NCI-H2171 (cell line): ENCODE measurements at regions not wholly inside any gene's neighbourhood (a gene's known extent, or its start where the extent isn't known, plus 50 kb on each side); places are given as distances from the start of the nearest gene placed in this dataset.
"Not testable (repeated sequence)": the region's sequence is repeated elsewhere in the genome, so short reads cannot be mapped to it uniquely, and the experiment has no call there.

Experiments used
- DNase-seq: peaks from one replicate; lab custom pipeline; 2025; lab: John Stamatoyannopoulos, UW

DNA sequence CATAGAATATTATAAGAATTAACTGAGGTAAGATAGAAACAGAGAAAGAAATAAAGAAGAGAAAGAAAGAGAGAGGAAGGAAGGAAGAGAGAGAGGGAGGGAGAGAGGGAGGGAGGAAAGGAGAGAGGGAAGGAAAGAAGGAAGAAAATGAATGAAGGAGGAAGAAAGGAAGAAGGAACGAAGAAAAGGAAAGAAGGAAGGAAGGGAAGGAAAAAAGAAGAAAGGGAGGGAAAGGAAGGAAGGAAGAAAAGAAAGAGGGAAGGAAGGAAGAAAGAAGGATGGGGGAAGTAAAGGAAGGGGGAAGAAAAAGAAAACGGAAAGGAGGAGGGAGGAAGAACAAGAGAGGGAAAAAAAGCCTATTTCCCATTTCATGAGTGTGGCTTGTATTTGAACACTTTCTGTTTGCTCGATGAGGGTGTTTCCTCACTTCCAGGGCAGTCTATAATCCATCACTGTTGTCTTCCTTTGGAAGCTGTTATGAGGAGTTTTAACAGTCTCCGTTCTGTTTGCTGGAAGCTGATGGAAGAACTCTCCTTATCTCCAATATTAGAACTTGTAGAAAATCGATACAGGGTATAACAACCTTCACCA is 402.4 kb downstream of the TMEM114 start:
- DNase-seq = no peak

DNA sequence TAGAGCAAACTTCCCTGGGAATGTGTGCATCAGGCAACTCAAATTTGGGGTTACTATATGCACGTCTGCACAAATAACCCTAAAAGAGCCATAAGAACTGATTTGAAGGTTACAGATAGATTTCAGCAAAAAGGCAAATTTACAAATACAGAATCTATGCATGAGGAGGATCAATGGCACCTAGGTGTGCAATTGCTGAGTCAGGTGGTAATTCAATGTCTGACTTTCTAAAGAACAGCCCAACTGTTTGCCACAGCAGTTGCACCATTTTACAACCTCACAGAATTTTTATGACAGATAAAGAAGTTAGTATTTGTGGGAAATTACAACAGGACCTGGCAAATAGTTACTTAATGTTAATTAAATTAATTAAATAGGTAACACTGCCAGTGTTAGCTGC is 405.5 kb downstream of the TMEM114 start:
- no peak for DNase-seq

DNA sequence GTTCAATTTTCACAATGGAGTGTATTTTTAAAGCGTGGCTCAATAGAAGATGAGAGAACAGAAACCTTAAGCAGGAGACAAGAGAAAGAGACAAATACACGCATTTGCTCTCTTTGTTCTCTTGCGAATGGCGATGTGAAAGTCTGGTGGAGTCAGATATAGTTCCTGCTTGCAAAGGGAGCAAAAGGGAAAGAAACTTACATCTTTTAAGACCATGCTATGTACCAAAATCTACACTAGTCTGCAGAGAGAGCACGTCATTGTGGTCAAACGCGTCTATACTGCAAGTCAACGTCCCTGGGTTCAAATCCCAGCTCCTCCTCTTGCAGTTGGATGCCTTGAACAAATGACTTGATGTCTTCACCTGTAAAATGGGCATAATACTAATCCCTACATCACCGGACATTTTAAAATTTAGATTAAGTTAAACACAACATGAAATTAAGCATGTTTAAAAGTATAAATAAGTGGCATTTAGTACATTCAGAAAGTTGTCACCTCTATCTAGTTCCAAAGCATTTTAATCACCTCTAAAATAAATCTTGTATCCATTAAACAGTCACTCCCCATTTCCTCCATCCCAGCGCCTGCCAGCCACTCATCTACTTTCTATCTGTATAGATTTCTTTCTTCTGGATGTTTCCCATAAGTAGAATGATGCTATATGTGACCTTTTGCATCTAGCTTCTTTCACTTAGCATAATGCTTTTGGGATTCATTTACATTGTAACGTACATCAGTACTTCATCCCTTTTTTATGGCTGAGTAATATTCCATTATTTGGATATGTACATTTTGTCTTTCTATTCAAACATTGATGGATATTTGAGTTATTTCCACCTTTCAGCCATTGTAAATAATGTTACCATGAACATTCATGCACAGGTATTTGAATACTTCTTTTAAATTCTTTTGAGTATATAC is 406.9 kb downstream of the TMEM114 start:
- no peak for DNase-seq

DNA sequence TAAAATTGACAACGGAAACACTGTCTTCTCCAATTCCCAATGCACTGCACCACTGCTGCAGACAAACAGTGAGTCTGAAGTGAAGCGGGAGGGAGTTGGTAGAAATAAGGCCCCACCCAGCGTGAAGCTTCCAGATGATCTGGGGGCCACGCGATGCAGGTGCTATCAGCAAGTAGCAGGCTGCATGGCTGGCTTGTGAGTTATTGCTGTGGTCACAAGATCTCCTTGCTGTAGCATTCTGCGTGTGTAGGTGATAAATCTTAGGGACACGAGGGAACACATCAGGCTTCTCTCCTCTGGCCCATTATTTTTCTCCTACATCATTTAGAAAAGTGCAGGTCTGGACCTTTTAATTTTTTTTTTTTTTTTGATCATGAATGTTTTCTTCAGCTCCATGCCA is 407.6 kb downstream of the TMEM114 start:
- DNase-seq = no peak

DNA sequence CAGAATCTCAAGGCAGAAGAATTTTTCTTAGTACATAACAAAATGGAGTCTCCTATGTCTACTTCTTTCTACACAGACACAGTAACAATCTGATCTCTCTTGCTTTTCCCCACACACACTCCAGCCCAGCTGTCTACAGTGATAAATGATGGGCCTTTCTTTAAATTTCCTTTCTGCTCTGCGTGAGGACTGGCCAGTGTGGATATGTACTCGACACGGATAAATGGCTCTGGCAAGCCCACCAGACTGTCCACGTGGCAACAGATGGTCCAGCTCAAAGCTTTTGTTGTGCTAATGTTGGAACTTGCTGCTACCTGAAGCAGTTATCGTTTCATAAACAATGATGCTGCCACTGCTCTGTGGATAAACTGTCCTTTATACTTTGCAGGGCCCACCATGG is 410.7 kb downstream of the TMEM114 start:
- DNase-seq = no peak

DNA sequence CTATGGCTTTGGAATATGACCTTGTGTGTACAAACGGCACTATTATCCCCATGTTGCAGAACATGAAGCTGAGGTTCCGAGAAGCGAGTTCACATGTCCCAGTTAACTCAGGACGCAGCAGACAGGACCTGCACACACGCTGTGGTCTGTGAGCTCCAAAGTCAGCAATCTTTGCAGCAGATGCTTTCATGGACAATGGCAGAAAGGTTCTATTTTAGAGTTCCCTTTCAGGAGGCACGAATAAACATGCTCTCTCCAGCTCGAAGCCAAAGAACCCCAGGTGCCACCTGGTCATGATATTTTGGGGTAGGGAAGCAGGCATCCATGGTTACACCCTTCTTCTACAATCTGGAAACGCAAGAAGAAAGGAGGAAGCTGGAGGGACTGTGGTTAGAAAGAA is 412.0 kb downstream of the TMEM114 start:
- DNase-seq = no peak

DNA sequence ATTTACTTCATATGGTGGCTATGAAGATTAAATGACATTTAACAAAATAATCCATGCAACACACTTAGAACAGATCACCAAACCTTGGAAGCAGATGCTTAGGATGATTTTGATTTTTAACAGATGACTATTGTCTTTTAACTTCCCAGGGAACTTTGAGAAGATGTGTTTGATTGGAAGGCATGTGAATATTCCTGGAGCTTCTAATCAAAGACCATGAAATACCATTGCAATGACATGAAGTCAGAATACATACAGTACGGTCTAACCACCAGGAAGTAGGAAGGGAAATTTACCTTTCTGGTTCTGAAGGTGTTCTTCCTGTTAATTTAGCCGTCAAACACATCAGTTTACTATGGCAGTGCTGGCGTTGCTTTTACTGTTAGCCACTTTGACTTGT is 414.9 kb downstream of the TMEM114 start:
- no peak for DNase-seq

DNA sequence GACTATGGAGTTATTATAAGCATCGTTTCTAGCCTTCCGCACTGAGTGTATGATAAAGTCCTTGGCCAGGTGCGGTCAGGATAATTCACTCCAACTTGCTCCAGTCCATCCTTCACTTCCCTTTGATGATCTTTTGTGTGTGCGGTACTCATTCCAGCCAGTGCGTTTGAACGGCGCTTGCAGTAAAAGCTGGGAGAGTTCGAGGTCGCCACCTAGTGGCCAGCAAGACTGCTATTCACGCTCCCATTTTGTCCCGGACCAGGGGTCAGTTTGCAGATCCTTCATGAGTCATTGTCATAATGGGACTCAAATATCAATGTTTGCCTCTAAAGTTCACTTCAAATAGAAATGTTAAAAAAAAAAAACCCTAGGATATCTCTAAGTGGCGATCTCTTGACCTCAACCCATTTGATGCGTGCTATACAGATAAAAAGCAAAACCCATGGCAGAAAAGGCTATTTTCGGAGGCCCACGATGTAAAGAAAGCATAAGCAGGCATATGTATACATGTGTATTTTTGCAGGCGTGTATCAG is 417.1 kb downstream of the TMEM114 start:
- DNase-seq = peak; percentile 48

DNA sequence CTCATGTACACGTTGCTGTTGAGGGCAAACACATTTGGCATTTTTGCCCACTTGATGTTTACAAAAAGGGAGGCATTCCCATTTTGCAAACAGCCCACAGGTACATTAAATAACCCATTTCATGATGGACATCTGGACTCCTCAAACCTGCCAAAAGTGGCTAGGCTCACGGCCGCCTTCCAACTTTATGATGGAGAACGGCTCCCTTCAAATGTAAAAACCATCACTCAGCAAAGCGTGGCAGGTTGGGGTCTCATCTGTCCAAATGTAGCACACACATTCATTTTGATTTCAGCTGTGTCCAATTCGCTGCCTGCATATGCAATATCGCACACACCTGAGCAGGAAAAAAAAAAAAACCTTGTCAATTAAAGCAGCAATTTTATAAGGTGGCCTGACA is 417.8 kb downstream of the TMEM114 start:
- no peak for DNase-seq

DNA sequence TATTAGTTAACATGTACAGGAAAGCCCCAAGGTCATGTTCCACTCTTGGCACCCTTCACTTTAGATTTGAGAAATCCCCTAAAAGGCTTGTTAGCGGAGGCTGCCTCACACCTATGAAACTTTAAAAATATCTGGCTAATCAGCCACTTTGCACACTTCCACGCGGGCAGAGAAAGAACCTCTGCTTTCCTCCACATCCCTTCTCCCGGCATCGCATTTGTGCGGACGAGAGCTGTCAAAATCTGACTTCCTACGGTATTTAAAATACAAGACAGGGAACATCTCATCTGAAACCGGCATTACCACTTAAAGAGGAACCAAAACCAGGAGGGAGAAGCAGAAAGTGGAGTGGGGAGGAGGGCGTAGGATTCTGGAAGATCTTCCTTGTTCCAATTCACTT is 422.3 kb downstream of the TMEM114 start:
- DNase-seq = no peak

DNA sequence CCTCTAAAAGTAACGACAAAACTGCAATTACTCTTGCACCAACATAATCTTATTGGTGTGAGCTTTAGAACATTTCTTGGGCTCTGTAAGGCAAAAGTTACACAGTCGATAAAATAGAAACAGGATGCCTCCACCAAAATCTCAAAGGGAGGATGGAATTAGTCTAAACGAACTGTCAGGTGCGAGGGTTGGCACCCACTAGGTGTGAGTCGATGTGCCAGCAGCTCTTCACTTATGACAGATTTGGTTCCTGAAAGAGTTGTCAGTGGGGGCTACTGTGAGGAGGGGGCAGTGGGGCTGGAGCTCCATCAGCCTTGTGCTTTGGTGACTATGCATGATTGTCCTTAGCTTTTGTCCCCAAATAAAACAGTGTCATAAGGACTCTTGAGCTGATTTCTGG is 422.9 kb downstream of the TMEM114 start:
- DNase-seq = no peak

DNA sequence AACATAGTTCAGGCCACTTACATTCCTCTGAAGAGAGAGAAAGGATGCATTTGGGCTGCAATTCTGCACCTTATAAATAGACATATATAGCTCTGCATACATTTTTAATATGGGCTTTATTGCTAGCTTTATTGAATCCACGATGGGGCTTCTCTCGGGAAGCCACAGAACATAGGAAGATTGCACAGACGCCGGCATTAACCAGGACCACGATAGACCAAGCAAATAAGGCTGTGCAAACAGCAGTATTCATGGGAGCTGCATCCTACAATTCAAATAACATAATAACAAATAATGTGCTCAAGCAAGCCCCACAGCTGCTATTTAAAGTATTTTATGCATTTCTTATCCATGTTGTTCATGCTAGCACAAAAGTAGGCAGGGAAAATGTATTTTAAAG is 432.3 kb downstream of the TMEM114 start:
- DNase-seq = no peak

DNA sequence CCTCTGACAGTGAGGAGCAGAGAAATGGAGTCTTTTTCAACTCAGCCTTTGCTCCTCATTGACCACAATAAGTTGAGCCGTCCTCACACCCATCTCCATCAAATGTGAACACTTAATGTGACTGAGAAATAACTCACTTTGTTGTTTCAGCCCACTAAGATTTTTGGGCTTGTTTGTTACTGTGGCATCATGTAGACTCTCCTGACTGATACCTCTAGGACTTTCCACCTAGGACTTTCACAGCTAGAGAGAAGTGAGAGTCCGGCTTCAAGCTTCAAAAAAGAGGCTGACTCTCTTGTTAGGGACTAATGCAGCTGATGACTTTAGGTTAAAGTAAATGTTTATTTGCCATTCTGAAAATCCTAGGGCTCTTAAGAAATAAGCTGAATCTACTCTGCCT is 435.0 kb downstream of the TMEM114 start:
- DNase-seq = no peak

DNA sequence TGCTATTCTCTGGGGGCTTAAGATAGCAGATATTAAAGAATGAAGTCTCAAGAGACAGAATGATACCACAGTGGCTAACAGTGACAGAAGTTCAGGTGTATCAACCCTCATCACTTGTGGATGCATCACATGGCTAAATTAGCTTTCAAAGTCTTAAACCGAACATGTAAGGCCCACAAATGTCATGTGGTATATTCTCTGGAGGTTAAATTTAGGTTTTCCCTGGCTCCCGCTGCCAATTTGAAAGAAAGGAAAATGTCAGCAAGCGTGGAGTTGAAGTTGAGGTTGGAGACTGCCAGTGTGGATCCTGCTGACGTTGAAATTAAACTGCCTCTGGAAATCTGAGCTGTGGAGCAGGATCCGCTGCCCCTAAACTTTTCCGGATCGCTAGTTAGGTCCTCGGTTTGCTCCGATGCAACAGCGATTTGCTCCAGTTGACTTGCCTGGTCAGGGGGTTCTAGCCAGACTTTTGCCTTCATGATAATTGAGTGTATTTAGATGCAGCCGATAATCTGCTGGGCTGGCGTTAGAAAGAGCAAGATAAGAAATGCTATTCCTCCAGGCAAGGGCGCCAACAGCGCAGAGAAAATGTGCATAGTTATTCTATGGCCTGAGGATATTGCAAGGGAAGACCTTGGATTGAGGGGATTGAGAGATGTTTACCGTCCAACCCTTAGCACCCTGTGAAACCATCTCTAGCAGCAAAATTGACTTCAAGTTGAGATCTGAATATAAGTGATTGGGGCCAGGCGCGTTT is 443.9 kb downstream of the TMEM114 start:
- no peak for DNase-seq

DNA sequence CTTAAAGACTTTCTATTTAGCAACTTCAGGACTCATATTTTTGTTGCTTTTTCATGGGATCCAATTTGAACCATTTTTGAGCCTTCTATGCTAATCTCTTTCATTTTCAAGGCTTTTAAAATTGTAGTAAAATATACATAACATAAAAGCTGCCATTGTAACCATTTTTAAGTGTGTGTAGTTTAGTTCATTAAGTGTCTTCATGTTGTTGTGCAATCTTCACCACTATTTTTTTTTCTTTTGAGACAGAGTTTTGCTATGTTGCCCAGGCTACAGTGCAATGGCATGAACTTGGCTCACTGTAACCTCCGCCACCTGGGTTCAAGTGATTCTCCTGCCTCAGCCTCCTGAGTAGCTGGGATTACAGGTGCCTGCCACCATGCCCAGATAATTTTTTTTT is 451.6 kb downstream of the TMEM114 start:
- no peak for DNase-seq

DNA sequence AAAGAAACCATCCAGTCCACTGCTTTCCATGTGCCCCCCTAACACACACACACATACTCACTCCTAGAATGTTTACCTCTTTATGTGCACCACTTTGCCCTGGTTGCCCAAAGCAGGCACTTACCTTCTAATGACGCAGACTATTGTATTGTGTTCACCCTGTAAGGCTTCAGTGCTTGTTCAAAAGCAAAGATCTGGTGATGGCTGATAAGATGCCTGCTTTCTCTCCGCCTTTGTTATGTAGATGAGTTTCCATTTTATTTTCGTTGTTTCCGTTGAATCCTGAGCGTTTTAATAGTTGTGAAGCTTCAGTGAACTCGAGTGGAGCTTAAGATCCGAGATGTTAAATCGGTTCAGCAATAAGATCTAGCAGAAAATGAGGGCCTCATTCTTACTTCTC is 452.7 kb downstream of the TMEM114 start:
- no peak for DNase-seq

DNA sequence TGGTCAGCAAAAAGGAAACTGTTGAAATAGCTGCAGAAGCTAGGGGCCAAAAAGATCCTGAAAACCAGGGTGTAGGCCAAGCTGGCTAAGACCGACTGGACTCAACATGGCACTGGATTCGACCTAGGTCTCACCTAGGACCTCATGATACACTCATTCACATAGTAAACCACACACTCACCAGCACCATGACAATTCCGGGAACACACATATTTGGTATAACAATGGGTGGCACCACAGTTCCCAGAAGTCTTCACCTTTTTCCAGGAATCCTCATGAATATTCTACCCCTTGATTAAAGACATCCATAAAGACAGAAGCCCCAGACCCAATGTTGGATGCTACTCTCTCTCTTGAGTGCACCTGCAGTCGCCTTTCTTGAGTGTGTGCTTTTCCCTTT is 460.1 kb downstream of the TMEM114 start:
- no peak for DNase-seq

DNA sequence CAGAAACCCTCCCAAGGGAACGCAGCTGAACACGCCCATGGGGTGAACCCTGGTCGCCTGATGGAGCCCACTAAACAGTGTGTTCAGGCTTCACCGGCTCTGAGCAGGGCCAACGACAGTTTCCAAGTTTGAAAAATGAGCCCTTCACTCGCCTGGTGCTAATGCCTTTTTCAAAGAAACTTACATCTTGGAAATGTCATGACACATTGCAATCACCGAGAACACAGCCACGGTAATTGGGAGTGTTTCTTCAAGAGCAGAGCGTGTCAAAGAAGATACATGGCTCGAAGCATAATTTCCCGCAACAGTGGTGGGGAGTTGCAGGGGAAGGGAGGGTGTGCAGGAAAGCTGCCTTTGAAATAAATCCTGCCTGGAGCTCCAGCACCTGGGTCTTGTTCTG is 463.2 kb downstream of the TMEM114 start:
- DNase-seq = no peak

DNA sequence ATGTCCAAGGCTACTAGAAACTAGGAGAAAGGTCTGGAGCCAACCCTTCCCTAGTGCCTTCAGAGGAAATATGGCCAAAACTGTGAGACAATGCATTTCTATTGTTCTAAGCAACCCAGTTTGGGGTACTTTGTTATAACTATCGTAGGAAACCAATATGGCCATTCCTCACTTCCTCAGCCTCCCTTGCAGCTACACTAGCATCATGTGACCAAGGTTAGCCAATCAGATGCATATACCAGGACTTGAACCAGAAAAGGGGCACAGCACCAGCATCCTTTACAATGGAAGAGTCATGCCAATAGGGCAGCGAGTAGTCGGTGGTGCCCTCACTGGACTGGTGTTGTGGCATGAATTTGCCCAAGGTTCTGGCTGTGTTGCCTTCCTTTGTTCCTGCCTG is 464.0 kb downstream of the TMEM114 start:
- no peak for DNase-seq

DNA sequence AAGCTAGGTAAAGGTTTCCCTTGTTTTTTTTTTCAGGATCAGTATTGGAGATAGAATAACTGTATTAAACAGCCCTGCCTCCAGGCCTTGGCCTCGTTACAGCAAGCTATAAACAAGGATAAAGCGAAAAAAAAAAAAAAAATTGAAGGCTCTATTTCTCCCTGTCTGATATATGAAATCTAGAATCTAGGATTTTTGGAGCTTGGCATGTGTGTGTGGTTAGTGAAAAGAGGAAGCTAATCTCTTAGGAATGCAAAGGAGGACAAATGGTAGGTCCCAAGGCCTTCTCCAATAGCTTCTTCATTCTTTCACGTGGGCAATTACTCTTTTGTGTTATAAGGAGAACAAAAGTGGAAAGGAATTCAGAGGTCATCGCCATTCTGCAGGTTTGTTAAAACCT is 470.3 kb downstream of the TMEM114 start:
- no peak for DNase-seq

DNA sequence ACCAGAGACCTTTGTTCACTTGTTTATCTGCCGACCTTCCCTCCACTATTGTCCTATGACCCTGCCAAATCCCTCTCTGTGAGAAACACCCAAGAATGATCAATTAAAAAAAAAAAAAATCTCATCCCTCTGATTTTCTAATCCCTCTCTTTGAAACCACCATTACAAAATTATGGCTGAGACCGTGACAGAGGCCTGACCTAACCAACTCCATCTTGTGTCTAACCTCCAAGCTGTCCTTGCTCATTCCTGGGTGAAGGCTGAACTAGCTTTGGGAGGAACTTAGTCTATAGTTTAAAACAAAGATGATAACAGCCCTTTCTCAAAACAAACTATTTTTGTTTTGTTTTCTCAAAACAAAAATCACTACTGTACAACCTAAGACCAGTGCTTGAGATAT is 474.5 kb downstream of the TMEM114 start:
- no peak for DNase-seq

DNA sequence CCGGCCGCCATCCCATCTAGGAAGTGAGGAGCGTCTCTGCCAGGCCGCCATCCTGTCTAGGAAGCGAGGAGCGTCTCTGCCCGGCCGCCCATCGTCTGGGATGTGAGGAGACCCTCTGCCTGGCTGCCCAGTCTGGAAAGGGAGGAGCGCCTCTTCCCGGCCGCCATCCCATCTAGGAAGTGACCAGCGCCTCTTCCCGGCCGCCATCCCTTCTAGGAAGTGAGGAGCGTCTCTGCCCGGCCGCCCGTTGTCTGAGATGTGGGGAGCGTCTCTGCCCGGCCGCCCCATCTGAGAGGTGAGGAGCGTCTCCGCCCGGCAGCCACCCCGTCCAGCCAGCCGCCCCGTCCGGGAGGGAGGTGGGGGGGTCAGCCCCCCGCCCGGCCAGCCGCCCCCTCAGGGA is 475.4 kb downstream of the TMEM114 start:
- not testable (repeated sequence) for DNase-seq

DNA sequence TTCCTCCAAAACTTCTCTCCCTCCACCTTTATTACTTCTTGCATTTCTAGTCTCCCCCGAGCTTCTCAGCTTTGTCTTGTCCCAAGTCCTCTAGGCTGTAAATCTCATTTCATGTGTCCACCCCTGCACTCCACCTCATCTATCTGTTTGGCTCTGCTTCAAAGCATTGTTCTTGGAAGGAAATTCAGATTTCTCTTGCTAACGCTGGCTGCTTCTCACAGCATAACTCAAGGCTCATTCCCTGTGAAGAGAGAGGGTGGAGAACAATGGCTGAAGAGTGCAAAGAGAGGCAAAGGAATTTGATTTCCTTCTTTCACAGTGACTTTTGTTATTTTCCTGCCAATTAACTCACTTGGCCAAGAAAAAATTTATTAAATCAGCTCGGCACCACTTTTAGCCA is 476.5 kb downstream of the TMEM114 start:
- DNase-seq = no peak
